ENCODE measurements at regions not wholly inside any gene's neighbourhood (a gene's known extent, or its start where the extent isn't known, plus 50 kb on each side); places are given as distances from the start of the nearest gene placed in this dataset.

DNA sequence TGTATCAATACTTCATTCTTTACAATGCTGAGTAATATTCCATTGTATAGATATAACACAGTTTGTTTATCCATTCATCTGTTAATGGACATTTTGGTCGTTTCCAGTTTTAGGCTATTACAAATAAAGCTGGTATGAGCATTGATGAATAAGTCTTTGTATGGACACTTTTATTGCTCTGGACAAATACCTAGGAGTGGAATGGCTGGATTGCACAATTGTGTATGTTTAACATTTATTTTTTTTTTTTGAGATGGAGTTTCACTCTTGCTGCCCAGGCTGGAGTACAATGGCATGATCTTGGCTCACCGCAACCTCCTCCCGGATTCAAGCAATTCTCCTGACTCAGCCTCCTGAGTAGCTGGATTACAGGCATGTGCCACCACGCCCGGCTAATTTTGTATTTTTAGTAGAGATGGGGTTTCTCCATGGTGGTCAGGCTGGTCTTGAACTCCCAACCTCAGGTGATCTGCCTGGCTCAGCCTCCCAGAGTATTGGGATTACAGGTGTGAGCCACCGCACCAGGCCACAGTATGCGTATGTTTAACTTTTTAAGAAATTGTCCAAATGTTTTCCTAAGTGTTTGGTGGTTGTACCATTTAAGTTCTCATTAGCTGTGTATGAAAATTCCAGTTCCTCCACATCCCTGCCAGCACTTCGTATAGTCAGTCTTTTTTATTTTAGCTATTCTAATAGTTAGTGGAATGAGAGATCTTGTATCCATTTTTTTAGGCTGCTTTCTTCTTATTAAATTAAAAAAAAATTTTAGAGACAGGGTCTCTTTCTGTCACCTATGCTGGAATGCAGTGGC, 194.9 kb upstream of the HAAO start:
- no peak for TF ChIP-seq EZH2phosphoT487 (IDR thresholded peaks at IDR 0.05; ENCODE audit: borderline replicate concordance, low read length)
- TF ChIP-seq, protein P1, sequence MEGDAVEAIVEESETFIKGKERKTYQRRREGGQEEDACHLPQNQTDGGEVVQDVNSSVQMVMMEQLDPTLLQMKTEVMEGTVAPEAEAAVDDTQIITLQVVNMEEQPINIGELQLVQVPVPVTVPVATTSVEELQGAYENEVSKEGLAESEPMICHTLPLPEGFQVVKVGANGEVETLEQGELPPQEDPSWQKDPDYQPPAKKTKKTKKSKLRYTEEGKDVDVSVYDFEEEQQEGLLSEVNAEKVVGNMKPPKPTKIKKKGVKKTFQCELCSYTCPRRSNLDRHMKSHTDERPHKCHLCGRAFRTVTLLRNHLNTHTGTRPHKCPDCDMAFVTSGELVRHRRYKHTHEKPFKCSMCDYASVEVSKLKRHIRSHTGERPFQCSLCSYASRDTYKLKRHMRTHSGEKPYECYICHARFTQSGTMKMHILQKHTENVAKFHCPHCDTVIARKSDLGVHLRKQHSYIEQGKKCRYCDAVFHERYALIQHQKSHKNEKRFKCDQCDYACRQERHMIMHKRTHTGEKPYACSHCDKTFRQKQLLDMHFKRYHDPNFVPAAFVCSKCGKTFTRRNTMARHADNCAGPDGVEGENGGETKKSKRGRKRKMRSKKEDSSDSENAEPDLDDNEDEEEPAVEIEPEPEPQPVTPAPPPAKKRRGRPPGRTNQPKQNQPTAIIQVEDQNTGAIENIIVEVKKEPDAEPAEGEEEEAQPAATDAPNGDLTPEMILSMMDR (IDR thresholded peaks at IDR 0.05; ENCODE audit: low read depth, low read length, poor library complexity, severe bottlenecking) = no peak
- Histone ChIP-seq H3K9me2 (replicated peaks; ENCODE audit: control insufficient read depth, low read length) (no peaks in the 10 kb centered on the region), H3K79me2 (ENCODE audit: control insufficient read depth, low read length) (no peaks in the 10 kb centered on the region), H4K20me1 (ENCODE audit: control insufficient read depth, insufficient read depth, low read depth, low read length) (no peaks in the 10 kb centered on the region), H3K4me3 (ENCODE audit: low read length) (no peak overlapping the region), H3F3A (ENCODE audit: control insufficient read depth, insufficient read depth) (no peaks in the 10 kb centered on the region), H3K27ac (ENCODE audit: low read depth, low read length) (no peak overlapping the region), H3K36me3 (ENCODE audit: control insufficient read depth, low read length) (no peaks in the 10 kb centered on the region), H3K4me1 (ENCODE audit: control insufficient read depth, low read length) (no peaks in the 10 kb centered on the region), H3K27me3 (ENCODE audit: control insufficient read depth, low read length) (no peaks in the 10 kb centered on the region), H3K4me2 (ENCODE audit: low read length) (no peak overlapping the region), H3K9me3 (ENCODE audit: control insufficient read depth, insufficient read depth, low read length) (no peaks in the 10 kb centered on the region)

DNA sequence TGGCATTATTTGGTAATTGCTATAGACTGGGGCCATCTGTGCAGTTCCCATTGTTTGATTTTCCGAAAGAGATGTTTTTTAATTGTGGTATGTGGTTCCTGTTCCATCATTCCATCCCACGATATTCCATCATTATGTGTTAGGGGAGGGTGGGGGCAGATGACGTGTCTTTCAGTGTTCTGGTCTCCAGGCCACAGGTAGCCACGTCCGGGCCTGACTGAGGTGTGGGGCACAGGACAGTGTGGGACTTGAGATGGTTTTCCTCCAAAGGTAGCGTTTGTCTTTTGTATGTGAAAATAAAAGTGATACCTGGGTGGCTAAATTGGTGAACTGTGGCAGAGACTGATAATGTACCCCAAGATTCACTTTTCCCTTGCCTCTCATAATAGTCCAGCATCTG, 192.2 kb upstream of the HAAO start:
- H3K36me3 ChIP-seq (ENCODE audit: control insufficient read depth, low read length) = no peaks in the 10 kb centered on the region
- no peak overlapping the region for H3K27ac ChIP-seq (ENCODE audit: low read depth, low read length)
- no peak for TF ChIP-seq EZH2phosphoT487 (IDR thresholded peaks at IDR 0.05; ENCODE audit: borderline replicate concordance, low read length)
- TF ChIP-seq, protein P1 (IDR thresholded peaks at IDR 0.05; ENCODE audit: low read depth, low read length, poor library complexity, severe bottlenecking) = no peak

DNA sequence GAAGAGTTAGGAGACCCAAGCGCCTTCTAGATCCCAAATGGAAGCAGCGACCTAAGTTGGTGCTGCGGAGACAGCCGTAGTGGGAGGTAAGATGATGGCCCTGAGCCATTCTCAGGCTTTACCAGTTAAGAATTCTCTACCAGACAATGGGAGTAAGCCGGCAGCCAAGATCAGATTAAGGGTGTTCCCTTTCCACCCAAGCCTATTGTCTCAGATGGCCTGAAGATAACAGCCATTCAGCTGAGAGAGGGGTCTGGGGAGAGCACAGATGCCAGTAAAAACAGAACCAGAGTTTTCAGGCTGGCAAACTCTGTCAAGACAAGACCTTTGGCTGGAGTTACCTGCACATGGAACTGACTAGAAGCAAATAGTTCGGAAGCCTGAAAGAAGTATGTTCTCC, 191.7 kb upstream of the HAAO start:
- Histone ChIP-seq H3K27me3 (ENCODE audit: control insufficient read depth, low read length) (no peaks in the 10 kb centered on the region), H3K9me2 (replicated peaks; ENCODE audit: control insufficient read depth, low read length) (no peaks in the 10 kb centered on the region), H3K36me3 (ENCODE audit: control insufficient read depth, low read length) (no peaks in the 10 kb centered on the region), H3K4me3 (ENCODE audit: low read length) (no peak overlapping the region), H3K4me2 (ENCODE audit: low read length) (no peak overlapping the region), H3K27ac (ENCODE audit: low read depth, low read length) (no peak overlapping the region), H4K20me1 (ENCODE audit: control insufficient read depth, insufficient read depth, low read depth, low read length) (no peaks in the 10 kb centered on the region), H3F3A (ENCODE audit: control insufficient read depth, insufficient read depth) (no peaks in the 10 kb centered on the region), H3K4me1 (ENCODE audit: control insufficient read depth, low read length) (no peaks in the 10 kb centered on the region), H3K9me3 (ENCODE audit: control insufficient read depth, insufficient read depth, low read length) (no peaks in the 10 kb centered on the region), H3K79me2 (ENCODE audit: control insufficient read depth, low read length) (no peaks in the 10 kb centered on the region)
- TF ChIP-seq, protein P1 (IDR thresholded peaks at IDR 0.05; ENCODE audit: low read depth, low read length, poor library complexity, severe bottlenecking) = no peak
- no peak for TF ChIP-seq EZH2phosphoT487 (IDR thresholded peaks at IDR 0.05; ENCODE audit: borderline replicate concordance, low read length)

More for the DNA sequence above, 192.2 kb upstream of the HAAO start:
- Histone ChIP-seq H3F3A (ENCODE audit: control insufficient read depth, insufficient read depth) (no peaks in the 10 kb centered on the region), H3K27me3 (ENCODE audit: control insufficient read depth, low read length) (no peaks in the 10 kb centered on the region), H3K4me3 (ENCODE audit: low read length) (no peak overlapping the region), H3K9me2 (replicated peaks; ENCODE audit: control insufficient read depth, low read length) (no peaks in the 10 kb centered on the region), H3K9me3 (ENCODE audit: control insufficient read depth, insufficient read depth, low read length) (no peaks in the 10 kb centered on the region), H3K4me2 (ENCODE audit: low read length) (no peak overlapping the region), H3K79me2 (ENCODE audit: control insufficient read depth, low read length) (no peaks in the 10 kb centered on the region), H4K20me1 (ENCODE audit: control insufficient read depth, insufficient read depth, low read depth, low read length) (no peaks in the 10 kb centered on the region), H3K4me1 (ENCODE audit: control insufficient read depth, low read length) (no peaks in the 10 kb centered on the region)
